ENCODE measurements at regions not wholly inside any gene's neighbourhood (a gene's known extent, or its start where the extent isn't known, plus 50 kb on each side); places are given as distances from the start of the nearest gene placed in this dataset.

DNA sequence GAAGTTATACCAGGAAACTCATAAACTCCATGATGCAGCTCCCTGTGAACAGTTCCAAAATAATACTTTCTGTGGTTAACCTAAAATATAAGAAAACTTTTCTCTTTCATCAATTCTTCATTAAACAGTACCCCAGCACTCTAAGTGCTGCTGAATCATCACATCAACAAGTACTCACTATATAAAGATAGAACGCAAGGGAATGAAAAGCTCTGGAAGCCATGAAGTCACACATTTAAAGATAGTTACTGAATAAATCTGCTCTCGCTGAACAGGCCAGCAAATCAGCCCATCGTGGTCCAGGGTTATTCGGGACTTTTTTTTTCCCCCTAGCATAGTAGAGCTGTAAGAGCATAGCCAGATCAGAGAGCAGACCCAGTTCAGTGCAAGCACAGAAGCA, 254.3 kb downstream of the IPMK start:
- DNase-seq (ENCODE audit: low spot score): no peak

DNA sequence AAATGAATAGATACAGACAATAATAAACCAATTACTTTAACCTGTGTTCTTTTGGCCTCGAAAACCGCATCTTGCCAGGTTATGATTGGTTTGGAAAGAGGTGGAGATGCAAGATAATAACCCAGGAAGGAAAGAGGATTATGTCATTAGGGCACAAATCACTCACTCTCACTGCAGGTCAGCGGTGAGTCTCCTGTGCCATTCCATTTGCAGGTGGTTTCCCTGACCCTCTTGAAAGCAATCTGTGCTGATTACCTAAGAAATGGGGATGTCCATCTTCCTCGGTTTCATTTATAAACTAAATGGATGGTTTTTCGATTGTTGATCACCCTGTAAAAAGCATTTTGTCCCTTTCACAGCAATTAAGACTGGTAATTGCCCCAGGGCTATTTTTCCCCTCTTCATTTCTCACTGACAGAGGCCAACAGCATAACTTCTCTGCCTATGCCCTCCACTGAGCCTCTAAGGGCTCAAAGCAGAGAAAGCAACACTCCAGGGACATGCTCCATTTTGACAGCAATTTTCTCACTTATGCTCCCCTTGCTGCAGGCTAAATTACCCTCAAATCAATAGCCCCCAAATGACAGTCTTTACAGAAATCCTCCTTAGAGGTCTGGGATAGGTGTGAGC, 257.5 kb downstream of the IPMK start:
- DNase-seq (ENCODE audit: low spot score): no peak

DNA sequence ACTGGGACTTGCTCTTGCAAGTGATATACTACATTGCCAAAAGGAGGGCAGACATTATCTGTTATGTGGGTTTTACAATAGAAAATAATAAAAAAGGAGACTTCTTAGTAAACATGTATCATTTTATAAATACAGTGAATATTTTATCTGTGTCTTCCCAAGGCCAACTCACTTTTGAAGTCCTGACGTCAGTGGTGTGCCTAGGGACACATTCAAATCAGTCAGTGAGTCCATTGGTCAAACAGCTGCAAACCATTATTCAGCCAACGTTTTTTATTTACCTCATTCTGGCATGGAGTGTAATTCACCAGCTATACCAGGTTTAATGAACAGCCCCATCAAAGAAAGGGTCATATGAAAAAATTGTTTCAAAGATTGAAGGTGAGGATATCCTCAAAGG, 263.7 kb downstream of the IPMK start:
- DNase-seq (ENCODE audit: low spot score): no peak

DNA sequence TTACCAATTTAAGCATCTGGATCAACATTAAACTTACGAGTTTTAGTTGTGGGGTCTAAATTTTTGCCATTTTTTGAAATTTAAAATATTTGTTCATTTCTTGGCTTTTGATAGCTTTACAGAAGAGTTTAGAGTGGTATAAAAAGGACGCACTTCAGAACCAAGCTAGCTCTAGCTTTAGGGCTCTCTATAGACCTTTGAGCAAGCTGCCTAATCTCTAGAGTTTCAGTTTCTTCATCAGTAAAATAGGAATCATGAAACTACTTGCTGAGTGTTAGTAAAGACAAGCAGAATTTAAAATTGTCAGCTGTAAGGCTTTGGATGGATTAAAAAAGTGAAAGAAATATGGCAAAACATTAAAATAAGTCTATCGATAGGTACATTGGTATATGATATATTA, 266.5 kb downstream of the IPMK start:
- no peak for DNase-seq (ENCODE audit: low spot score)

DNA sequence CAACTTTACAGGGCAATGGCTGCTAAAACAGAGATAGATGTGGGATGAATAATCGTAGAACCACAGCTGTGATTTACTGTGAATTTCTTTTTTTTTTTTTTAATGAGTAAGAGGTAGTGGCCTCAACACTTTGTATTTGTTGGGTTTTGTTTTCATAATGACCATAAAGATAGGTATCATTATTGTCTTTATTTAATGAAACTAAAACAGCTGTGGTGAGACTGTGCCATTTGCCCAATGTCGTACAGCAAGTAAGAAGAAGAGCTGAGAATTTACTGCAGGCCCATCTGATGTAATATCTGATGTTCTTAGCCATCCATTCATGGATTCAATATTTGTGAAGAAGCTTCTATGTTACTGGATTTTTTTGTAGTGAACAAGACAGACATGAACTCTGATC, 271.2 kb downstream of the IPMK start:
- DNase-seq (ENCODE audit: low spot score): no peak

DNA sequence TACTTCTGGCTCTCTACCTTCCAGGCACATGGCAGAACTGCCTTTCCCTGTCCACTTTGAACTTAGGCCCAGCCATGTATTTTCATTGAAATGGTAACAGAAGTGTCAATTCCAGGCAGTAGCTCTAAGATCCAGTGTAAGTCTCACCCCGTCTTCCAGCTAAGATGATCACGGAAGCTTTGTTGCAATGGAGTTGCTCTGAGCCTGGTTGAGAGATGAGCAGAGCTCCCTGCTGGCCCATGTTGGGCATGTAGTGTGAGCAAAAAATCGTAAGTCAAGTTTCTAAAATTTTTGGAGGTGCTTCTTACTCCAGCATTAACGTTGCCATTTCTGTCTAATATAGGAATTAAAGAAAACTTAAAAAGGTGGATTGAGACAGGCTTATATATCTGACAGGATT, 274.4 kb downstream of the IPMK start:
- DNase-seq (ENCODE audit: low spot score): no peak

DNA sequence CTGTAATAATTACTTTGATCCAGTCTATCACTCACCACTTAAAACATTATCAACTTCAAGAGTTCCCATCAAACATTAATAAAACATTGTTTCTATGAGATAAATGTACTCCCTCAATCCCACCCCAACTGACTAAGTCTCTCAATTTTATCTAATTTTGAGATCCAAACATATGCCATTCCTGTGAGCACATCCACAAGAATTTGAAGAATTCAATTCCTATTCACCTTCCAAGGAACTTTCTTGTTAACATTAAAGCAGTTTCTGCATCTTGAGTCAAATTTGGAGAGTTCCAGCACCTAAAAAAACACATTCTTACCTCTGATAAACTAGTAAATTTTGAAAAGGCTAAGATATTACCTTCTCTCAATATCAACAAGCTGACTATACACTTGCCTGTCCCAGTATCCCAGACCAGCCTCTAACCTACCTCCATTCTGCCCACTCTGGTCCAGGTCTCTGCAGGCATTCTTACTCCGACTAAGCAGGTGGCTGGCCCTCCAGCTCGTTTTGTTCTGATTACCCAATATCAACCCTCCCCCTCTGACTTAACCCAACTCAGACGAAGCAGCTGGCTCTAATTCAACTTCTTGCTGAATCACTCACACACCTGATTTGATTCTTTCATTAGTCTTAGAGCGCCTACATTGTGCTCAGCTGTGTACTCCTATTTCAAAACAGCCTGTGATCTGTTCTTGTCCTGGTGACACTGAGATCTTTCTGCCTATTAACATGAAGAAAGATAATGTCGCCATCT, 275.2 kb downstream of the IPMK start:
- DNase-seq (ENCODE audit: low spot score): no peak

DNA sequence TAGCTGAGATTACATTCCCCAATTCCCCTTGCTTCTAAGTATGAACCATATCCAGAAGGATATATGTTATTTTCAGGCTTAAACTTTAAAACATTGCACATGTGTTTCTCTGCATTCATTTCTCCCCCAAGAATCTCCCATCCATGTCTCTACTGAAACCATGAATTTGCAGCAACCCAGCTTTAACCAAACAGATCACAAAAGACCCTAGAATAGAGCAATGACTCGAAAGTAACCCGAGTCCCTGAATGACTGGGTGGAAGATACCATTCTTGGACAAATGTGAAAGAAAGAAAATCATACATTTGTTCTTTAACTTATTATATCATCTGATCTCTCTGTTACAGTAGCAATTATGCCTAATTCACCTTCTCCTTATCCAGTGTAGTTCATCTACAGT, 278.7 kb downstream of the IPMK start:
- DNase-seq (ENCODE audit: low spot score): no peak

DNA sequence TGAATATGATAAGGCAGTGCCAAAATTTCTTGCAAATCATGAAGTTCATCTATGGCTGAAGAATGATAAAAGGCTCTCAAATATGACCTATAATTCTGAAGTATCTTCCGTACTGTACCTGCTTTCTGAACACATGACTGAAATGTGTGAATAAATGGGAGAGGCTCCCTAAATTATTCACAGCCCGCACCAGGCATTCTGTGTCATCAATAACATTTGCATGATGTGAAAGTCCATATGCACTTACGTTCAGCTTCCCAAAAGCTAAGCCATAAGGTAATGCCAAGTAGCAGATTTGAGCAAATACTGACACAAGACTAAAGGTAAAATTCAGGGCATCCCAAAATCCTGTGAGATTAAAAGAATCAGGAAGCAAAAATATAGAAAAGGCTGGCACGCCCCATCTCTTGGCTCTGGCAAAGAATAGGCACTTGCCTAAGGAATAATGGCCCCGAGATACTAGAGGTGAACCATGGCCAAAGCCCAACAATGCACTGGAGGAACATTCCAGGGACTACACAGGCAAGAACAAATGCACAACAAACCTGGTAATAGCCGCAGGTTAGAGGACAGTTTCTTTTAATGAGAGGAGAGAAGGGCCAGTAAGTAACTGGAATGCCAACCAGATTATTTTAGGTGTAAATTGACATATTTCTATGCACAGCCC, 280.5 kb downstream of the IPMK start:
- no peak for DNase-seq (ENCODE audit: low spot score)

DNA sequence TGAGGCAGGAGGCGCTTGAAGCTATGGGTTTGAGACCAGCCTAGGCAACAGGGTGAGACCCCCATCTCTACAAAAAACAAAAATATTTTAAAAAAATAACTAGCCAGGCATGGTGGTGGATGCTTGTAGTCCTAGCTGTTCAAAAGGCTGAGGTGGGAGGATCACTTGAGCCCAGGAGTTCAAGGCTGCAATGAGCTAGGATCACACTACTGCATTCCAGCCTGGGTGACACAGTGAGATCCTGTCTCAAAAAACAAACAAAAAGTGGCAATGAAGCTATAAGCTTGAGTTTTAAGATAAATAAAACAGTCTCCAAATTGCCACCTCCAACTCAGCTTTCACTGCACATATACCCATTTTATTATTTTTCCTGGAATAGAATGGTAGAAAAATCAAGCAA, 281.3 kb downstream of the IPMK start:
- no peak for DNase-seq (ENCODE audit: low spot score)

DNA sequence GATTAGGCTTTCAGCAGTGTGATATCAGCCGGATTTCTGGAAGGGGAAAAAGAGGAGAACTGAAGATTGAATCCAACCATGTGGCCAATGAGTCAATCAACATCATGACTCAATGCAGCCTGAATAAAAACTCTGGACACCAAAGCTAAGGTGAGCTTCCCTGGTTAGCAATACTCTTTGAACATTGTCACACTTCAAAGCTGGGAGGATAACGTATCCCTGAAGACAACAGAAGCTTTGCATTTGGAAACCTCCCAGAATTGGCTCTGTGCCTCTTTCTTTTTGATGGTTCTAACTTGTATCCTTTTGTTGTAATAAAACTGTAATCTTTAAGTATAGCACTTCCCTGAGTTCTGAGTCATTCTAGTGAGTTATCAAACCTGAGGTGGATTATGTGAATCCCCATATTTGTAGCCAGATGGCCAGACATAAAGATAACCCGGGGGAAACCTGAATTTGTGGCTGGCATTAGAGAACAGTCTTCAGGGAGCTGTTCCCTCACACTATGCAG, 284.4 kb downstream of the IPMK start:
- no peak for DNase-seq (ENCODE audit: low spot score)

DNA sequence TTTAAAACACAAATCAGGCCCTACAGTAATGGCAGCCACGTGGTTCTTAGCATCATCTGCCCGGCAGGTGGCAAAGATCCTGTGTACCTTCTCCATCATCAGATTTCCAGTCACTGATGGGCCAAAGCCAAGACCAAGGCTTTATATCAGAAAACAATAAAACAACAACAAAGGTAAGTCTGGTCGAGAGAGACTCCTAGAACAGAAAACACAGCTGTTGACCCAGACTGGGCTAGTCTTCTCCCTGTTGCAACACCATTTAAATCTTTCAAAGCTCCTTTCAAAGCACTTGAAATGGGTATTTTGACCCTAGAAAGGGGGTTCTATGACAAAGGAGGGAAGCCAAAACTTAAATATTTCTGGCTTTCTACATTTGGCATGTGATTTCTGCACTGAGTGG, 285.6 kb downstream of the IPMK start:
- DNase-seq (ENCODE audit: low spot score): no peak

DNA sequence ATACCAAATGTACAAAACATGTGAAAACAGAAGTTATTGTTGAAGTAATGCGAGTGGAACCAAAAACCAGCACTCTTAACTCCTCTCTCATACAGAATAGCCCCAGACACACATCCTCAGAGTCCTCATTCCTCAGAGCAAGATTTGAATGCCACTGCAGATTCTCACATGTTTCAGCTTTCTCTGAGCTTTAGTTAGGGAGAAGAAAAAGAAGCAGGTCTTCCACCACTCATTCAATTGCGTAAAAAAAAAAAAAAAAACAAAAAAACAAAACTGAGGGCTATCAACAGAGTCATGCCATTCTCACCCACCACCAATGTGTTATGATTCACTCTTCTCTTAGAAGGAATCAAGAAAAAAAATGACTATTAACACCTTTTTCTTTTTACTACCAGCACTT, 287.7 kb downstream of the IPMK start:
- no peak for DNase-seq (ENCODE audit: low spot score)

DNA sequence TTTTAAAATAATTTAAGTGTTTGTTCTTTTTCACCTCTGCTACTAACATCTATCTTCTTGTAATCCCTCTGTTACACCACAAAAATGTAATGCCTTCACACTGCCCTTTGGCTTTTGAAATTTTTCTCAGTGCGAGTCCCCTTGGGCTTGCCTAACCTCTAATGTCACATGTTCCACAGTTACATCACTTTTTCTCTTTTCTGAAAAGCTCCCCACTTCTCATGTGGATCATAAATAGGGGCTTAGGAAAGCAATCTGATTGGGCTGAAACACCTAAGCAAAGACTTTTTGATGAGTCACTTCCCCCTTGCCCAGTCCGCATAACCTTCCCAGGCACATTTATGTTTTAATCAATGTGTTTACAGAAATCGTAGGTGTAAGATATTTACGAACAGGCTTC, 288.2 kb downstream of the IPMK start:
- DNase-seq (ENCODE audit: low spot score): no peak

DNA sequence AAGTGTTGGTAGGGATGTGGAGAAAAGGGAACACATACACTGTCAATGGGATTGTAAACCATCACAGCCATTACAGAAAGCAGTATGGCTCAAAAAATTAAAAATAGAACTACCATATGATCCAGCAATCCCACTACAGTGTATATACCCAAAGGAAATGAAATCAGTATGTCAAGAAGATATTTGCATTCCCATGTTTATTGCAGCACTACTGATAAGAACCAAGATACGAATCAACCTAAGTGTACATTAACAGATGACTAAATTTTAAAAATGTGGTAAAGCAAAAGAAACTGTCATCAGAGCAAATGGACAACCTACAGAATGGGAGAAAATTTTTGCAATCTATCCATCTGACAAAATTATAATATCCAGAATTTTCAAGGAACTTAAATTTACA, 290.4 kb downstream of the IPMK start:
- no peak for DNase-seq (ENCODE audit: low spot score)

DNA sequence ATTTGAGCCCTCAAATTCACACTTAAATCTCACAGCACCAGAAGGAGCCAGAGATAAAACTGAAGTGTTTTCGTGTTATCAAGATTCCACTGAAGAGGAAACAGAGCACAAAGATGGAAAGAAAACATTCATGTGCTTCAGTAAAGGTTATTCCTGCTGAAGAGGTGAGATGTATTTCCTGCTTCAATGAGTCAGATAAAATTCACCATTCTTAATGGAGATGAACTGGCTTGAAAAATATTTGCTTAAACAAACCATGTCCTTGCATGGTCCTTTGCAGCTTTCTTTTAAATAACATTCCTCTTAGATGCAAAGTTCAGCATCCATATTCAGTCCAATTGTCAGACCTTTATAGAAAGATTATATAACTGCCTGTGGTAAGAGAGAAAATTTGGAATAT, 294.2 kb downstream of the IPMK start:
- DNase-seq (ENCODE audit: low spot score): no peak

DNA sequence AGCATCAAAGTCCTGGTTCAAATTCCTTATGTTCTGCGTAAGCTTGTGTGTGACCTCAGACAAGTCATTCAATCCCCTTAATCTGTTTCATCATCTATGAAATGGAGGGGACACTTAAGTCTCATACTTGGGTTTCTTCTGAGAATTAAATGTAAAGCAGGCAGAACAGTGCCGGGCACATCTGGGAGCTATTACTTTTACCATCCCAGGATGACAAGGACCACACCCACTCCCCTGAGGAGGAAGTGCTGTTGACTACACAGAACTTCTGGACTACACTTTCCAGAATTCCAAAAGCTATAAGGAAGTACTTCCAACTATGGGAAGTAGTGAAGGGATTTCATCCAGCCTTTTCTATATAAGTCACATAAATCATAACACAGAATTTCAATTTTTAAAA, 294.9 kb downstream of the IPMK start:
- no peak for DNase-seq (ENCODE audit: low spot score)

DNA sequence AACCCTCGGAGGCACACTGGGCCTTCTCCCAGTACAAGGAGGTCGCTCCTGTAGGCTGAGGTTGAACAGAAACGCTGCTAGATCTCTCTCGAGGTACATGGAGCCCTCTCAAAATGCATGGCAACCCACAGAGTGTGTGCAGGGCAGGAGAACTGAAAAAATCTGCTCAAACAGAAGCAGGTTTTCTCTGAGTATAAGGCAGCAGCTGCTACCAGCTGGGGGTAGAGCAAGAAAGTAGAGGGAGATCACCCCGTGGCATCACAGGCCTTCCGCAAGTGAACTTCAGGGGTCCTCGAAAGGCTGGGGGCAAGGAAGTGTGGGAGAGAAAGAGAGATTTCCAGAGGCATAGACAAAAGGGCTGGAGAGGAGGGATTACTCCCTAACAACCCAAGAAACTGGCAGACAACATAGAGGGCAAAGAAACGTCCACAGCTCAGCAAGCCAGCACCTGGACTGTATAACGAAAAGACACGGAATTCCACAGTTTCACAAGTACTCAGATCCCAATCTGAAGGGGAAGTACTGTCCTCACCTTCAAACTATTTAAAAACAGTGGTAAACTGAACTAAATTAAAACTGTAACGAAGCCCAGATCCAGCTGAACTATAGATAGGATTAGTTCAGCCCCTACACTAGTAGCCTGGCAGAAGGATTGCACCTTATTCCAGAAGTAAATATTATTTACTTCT, 299.2 kb downstream of the IPMK start:
- DNase-seq (ENCODE audit: low spot score): no peak

DNA sequence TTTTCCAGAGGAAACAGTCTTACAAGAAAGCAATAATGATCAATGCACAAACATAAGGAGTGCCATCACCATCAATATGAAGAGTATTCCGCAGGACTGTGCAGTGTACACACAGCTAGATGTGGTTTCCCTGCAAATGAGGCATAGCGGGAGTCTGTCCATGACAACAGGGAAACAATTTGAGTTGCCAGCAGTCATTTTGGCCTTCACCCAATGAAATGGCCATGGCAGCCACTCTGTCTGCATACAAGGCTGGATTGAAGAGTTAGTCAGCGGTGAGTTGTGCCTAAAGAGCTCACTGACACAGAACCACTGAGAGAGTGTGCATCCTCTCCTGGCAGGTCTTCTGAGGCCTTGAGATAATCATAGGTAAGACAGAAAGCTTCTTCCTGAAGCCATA, 303.3 kb downstream of the IPMK start:
- no peak for DNase-seq (ENCODE audit: low spot score)

DNA sequence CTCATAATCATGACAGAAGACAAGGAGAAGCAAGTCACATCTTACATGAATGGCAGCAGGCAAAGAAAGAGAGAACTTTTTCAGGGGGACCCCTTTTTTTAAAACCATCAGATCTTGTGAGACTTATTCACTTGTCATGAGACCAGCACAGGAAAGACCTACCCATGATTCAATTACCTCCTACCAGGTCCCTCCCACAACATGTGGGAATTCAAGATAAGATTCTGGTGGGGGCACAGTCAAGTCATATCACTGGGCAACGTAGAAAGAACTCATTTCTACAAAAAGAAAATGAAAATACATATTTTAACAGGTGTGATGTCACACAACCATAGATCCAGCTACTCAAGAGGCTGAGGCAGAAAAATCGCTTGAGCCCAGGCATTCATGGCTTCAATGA, 304.1 kb downstream of the IPMK start:
- DNase-seq (ENCODE audit: low spot score): no peak

DNA sequence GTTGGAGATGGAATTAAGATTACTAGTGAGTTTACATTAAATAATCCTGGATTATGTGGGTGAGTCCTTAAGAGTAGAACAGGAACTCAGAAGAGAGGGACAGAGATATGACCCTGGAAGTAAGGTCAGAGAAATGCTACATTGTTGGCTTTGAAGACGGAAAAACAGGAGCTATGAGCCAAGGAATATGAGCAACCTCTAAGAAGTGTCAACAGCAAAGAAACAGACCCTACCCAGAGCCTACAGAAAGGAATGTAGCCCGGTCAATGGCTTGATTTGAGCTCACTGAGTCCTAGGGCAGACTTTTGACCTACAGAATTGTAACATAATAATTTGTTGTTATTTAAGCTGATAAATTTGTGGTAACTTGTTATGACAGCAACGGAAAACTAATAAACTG, 304.9 kb downstream of the IPMK start:
- DNase-seq (ENCODE audit: low spot score): no peak

DNA sequence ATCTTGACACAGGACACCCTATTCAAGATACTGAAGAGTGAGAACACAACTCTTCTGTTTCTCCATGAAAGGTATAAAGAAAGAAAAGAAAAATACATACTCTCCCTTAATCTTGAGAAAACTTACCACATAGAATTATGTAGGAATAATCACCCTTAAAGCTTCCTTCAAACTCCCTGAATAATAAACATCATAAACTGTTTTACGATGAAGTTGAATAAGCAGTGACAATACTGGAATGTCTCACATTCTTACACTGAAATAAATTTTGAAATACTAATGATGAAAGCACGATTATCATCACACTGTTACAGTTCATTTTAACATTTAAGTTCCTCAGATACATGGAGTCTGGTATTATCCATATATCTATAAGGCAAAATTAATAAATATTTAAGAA, 306.2 kb downstream of the IPMK start:
- DNase-seq (ENCODE audit: low spot score): no peak

DNA sequence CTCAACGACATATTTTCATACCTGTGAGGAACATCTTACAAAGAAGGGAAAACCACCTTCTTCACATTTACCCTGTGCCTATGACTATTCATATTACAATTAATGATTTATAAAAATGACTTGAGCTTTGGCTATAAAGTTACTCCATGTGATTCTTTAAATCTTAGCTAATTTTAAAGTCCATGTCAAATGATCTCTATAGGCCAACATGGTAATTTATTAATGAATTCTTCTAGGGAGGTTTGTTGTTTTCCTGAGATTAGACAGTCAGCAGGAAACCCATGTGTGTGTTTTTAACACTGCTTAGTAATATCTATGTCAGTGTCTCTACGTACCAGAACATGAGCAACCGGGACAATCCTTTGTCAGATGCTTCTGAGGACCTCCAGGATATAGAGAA, 307.3 kb downstream of the IPMK start:
- no peak for DNase-seq (ENCODE audit: low spot score)
